AG10803 (cell line): ENCODE measurements at regions not wholly inside any gene's neighbourhood (a gene's known extent, or its start where the extent isn't known, plus 50 kb on each side); places are given as distances from the start of the nearest gene placed in this dataset.
"Not testable (repeated sequence)": the region's sequence is repeated elsewhere in the genome, so short reads cannot be mapped to it uniquely, and the experiment has no call there.

Experiments used
- DNase-seq: peaks from one replicate; pipeline ENCODE4 v3.0.0; 2010; ENCODE audit warnings: low read depth
- H3K4me3 ChIP-seq: 2 replicates; pipeline ENCODE4 v1.5.1; 2011; ENCODE audit warnings: mild to moderate bottlenecking, low read length, control low read depth
- CTCF ChIP-seq: conservative IDR thresholded peaks from 2 replicates; pipeline ENCODE4 v1.5.1; 2011; ENCODE audit warnings: mild to moderate bottlenecking, low read length, control low read depth, inconsistent platforms

DNA sequence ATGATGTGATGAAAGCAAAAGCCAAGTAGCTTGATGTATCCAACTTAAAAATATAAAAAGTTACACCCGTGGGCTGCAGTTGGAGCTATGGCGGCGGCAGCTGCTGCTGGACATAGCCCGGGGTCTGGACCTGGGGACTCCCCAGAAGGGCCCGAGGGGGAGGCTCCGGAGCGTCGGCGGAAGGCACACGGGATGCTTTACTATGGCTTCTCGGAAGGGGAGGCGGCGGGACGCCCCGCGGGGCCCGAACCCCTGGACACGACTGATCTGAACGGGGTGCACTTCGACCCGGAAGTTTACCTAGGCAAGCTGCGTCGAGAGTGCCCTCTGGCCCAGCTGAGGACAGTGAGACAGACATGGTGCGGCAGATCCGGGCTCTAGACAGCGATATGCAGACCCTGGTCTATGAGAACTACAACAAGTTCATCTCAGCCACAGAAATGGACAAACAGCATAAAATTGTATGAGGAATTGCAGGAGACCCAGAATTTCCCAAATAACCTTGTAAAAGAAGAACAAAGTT is 109.5 kb upstream of the EEF2KMT start:
- H3K4me3 ChIP-seq: no peak overlapping the region
- no peak for TF ChIP-seq CTCF
- DNase-seq: no peak

DNA sequence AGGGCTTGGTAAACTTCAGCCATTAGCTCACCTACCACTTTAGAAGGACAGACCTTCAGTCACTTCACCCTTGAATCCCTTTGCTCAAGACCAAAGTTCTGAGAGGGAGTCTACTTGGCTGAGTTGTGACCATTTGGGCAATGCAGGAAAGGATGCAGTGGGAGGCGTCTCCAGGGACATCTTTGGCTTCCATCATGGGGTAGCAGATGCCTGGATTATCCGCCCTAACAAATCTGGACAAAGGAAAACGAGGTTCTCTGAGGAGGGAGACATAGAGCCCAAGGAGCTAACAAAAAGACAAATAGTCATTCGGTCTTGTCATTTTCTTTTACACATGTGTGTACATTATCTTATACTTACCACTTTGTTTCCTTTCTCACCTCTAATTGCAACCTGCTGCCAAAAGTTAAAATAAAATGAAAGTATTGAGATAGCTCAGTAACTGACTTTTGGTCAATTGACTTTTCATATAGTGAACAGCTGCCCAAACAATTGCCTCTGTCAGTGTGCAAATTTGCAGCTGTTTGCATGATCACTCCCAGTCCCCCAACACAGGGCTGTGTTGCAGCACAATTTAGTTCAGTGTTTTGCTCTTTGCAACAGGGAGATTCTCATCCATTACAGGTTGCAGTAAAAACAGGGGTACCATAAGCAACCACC is 108.9 kb upstream of the EEF2KMT start:
- H3K4me3 ChIP-seq: no peak overlapping the region
- TF ChIP-seq CTCF: no peak
- DNase-seq: no peak

DNA sequence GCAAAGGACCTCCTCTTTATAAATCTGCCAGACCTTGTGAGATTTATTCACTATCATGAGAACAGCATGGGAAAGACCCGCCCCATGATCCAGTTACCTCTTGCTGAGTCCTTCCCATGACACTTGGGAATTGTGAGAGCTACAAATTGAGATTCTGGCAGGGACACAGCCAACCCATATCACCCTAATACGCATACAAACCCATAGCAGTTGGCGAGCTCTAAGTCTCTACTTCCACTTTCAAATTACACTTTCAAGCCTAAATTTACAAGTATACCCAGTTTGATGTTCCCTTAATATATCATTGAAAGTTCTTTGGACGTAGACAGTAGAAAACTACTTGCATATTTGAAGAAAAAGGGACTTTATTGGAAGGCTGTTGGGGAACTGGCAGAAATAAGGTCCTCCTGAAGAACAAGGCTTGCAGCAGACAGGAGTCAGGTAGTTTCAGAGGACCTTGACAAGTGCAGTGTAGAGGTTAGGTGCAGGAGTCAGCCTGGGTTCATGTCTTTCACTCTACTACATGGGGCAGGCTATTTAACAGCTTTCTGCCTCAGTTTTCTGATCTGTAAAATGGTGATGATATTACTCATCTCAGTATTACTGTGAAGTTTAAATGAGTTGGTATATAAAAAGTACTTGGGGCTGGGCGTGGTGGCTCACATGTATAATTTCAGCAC is 107.9 kb upstream of the EEF2KMT start:
- TF ChIP-seq CTCF: no peak
- no peak for DNase-seq
- H3K4me3 ChIP-seq: no peak overlapping the region

GRCh38 chr16:5203675-5204074 is 106.1 kb upstream of the EEF2KMT start:
- not testable (repeated sequence) for DNase-seq, H3K4me3 ChIP-seq

GRCh38 chr16:5200123-5200522 is 102.5 kb upstream of the EEF2KMT start:
- TF ChIP-seq CTCF: no peak
- no peak for DNase-seq
- H3K4me3 ChIP-seq: no peak overlapping the region

DNA sequence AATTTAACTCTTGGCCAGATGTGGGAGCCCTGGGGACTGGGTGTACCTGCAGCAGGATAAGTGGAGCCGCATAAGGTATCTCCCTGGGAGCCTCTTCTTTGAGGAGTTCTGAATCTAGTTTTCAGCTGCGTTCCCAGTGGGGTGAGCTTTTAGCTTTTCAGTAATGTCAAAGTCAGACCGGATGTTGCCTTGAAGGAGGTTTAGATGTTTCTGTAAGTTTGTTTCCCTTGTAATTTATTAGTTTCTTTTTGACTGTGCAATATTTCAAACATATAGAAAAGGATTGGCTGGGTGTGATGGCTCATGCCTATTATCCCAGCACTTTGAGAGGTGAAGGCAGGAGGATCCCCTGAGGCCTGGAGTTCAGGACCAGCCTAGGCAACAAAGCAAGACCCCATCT is 98.6 kb upstream of the EEF2KMT start:
- TF ChIP-seq CTCF: no peak
- no peak overlapping the region for H3K4me3 ChIP-seq
- no peak for DNase-seq

- no peak for TF ChIP-seq CTCF
- no peak overlapping the region for H3K4me3 ChIP-seq
- DNase-seq: no peak
Measured at GRCh38 chr16:5193861-5194260, 96.3 kb upstream of the EEF2KMT start.
